SK-N-MC (cell line): ENCODE measurements at regions not wholly inside any gene's neighbourhood (a gene's known extent, or its start where the extent isn't known, plus 50 kb on each side); places are given as distances from the start of the nearest gene placed in this dataset.

Source experiments
- FOXP2 ChIP-seq: optimal IDR thresholded peaks from 2 replicates; pipeline ENCODE3; 2011; ENCODE audit warnings: mild to moderate bottlenecking, moderate library complexity; ENCODE audit not compliant: insufficient read depth; ENCODE audit errors: extremely low read length, control extremely low read depth
- POLR2AphosphoS5 ChIP-seq: IDR thresholded peaks from 2 replicates; pipeline ENCODE4 v1.6.1; 2012; ENCODE audit warnings: mild to moderate bottlenecking, low read depth, low read length, borderline replicate concordance

DNA sequence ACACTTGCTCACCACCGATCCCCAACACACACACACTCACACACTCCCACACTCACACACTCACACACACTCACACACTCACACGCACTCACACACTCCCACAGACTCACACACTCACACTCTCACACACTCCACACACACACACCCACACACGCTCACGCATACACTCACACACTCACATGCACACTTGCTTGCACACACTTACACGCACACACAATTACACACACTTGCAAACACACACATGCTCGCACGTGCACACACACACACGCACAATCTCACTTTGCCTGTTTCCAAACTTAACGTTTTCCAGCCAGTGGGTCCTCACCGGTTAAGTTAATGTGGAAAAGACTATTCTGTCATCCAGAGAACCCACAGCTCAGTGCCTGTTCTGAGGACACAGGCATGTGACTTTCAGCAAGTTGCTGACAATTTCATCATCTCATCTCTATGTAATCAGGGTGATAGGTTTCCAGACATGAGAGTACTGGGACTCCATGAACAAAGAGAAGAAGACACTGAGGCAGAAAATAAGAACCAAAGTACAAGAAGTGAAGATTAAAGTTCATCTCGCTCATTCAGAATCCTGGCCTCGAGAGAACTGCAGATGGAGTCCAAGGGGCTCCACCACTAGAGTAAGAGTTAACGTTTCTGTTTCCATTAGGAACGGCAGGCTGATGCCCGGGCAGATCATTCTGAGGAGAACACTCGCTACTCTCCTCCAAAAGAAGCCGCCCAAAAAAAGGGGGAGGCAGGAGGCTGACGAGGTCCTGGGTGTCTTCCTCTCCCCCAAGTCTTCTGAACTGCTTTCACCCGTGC is 153.2 kb upstream of the FRG1 start:
- TF ChIP-seq POLR2AphosphoS5 (no peak), FOXP2 (no peak)
